CD4-positive, alpha-beta T cell treated with Interleukin-17A for 1 hour (primary cell): ENCODE measurements at regions not wholly inside any gene's neighbourhood (a gene's known extent, or its start where the extent isn't known, plus 50 kb on each side); places are given as distances from the start of the nearest gene placed in this dataset.

Source experiments
- DNase-seq: peaks from one replicate; pipeline ENCODE4 v3.0.0-alpha.2; 2020

DNA sequence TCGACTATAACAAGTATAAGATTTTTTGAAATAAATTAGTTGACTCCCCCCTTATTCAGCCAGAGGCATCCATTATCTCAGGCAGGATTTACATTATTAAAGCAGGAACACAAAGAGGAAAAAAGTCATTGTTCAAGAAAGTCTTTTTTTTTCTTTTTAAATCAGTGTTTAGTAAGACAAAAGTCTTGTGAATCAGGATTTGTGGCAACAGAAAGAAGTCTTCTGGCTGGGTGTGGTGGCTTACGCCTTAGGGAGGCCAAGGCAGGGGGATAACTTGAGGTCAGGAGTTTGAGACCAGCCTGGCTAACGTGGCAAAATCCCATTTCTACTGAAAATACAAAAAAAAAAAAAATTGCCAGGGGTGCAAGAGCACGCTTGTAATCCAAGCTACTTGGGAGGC lies 505.5 kb downstream of the LMO4 start:
- no peak for DNase-seq

DNA sequence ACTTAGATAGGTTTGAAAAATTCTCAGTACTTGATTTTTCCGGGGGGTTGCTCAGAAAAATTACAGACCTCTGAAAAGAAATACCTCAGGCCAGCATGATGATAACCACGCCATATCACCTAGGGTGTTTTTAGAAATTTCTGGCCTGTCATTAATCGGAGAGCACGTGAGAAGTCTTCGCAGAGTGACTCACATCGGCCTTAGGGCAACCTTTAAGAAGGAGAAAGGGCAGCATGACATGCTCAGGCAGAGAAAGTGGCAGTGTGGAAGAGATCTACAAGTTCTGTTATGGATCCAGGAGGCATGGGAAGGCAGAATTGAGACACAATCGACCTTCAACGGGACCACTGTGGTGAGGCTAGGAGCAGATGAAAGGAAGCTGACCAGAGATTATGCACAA lies 506.3 kb downstream of the LMO4 start:
- DNase-seq: no peak

DNA sequence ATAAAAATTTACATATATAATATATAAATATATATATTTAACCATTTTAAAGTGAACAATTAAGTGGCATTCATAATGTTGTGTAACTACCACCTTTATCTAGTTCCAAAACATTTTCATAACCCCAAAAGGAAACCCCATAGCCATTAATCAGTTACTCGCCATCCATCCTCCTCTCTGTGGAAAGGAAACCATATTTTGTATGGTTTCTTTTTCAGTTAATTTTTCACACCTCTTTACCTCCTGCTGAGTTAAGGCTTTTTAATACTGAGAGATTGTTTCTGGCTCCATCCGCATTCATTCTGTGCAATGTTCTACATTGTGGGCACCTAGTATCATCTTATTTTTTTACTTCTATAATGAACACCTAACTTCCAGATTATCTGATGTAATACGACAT lies 512.1 kb downstream of the LMO4 start:
- DNase-seq: no peak

GRCh38 chr1:87841332-87841731 lies 512.7 kb downstream of the LMO4 start:
- DNase-seq: no peak

DNA sequence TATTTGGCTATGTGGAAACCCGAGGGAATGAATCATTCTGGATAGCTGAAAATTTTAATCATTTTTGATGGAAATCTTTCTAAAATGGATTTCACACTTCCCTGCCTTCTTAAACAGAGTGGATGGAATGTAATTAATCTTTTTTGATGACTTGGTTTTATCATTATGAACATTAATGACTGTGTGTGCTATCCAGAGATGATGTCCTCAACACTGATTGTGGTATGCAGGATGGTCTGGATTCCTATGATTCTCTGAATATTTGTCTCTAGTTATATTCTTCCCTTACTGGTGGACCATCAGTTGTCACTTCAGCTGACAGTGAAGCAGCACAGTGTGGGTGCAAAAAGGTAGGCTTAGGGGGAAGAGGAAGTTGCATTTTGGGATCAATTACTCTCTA lies 513.5 kb downstream of the LMO4 start:
- DNase-seq: no peak

DNA sequence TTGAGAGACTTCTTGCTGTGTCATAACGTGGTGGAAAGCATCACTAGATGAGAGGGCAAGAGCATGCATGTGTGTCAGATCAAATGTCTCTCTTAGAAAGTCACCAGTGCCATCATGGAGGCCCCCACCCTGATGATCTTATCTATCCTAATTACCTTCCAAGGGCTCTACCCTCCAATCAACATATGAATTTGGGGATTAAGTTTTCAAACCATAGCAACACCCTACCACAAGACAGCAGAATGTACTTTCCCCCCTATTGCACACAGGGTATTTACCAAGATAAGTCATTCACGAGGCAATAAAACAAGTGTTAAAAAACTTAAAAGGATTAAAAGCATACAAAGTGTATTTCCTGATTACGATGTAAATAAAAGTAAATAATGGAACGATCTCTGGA lies 515.6 kb downstream of the LMO4 start:
- no peak for DNase-seq

GRCh38 chr1:87851490-87851889 lies 522.8 kb downstream of the LMO4 start:
- DNase-seq: no peak

GRCh38 chr1:87852410-87853161 lies 523.9 kb downstream of the LMO4 start:
- no peak for DNase-seq

GRCh38 chr1:87853576-87854351 lies 525.1 kb downstream of the LMO4 start:
- no peak for DNase-seq

- no peak for DNase-seq
These were observed 534.6 kb downstream of the LMO4 start for GRCh38 chr1:87863317-87863716.

DNA sequence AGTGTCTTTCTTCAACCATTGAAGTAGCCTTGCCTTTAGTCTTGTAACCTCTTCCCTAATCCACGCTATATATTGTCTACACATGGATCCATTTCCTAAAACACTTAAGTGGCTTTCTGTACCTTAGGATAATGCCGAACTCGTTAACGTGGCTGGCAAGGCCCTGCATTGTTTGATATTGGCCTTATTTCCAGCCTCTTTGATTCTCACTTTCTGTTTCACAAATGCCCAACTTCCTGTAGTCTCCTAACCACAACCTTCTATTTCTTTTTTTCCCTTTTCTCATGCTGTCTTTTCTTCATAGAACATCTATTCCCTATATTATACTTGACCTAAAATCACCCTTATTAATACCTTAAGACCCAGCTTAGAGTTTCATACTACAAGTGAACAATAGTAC lies 536.0 kb downstream of the LMO4 start:
- no peak for DNase-seq

DNA sequence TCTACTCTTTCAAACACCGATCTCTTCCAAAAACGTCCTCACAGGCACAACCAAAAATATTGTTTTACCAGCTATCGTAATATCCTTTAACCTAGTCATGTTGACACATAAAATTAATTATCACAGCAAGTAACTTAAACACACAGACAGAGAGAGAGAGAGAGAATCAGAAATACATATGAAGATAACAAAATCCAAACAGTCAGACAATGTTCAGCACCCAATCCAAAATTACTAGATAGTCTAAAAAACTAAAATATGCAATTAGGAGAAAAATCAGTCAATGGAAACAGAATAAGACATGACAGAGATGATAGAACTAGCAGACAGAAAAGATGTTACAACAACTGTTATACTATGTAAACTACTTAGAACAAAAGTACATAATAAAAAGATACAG lies 537.7 kb downstream of the LMO4 start:
- no peak for DNase-seq

- no peak for DNase-seq
These were observed 538.9 kb downstream of the LMO4 start for GRCh38 chr1:87867626-87868025.

GRCh38 chr1:87869567-87869966 lies 540.9 kb downstream of the LMO4 start:
- DNase-seq: no peak

DNA sequence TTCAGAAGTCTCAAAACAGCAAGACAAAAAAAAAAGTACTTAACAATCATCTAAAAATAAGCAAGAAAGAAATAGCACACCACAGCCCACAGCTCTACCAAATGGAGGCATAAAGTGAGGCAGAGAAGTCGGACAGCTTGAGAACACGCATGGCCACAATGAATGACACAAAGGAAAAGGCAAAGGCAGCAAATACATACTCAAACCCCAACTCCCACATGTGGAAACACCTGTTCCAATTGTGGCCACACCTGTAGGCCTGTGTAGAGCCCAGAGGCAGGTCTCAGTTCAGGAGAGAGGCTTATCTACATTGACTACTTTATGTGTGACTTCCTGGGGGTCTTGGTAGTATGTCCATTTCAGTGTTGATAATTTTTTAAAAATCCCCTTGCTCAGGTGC lies 543.5 kb downstream of the LMO4 start:
- no peak for DNase-seq

- DNase-seq: no peak
These were observed 544.0 kb downstream of the LMO4 start for GRCh38 chr1:87872692-87873091.

- no peak for DNase-seq
These were observed 550.2 kb downstream of the LMO4 start for GRCh38 chr1:87878873-87879272.

GRCh38 chr1:87880098-87880760 lies 551.5 kb downstream of the LMO4 start:
- DNase-seq: no peak

DNA sequence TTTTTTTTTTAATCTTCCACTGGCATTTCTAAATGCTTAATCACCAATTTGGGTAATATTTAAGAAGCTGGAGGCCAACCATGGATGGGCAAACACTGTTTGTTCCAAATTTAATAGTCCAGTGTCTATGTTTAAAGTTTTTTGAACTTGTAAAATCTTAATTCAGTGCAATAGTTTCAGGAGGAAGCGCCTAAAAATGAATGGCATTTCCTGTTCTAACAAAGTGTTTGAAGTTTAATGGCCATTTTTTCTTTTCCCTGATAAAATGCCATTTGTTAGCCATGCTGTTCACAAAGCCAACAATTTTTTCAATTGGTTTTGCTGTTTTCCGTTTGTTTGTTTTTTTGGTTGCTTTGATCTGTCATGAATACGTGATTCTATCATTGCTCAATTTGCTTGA lies 552.1 kb downstream of the LMO4 start:
- DNase-seq: no peak

DNA sequence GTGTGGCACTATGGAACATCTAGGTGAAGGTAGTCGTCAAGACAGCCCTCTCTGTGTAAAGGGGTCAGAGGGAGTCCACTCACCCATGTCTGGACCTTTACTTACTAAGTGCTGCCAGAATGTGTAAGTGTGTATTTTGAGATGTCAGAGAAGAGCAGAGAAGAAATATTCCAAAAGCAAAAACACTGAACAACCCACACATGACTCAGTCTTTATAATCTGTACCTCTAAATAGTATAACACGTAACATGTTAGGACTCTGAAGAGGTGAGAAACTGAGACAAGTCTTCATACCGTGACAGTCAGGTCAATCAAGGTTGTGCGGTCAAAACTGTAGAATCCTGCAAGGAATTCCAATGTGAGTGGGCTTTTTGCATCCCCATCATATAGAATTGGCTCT lies 555.2 kb downstream of the LMO4 start:
- no peak for DNase-seq

GRCh38 chr1:87884581-87884980 lies 555.9 kb downstream of the LMO4 start:
- no peak for DNase-seq

DNA sequence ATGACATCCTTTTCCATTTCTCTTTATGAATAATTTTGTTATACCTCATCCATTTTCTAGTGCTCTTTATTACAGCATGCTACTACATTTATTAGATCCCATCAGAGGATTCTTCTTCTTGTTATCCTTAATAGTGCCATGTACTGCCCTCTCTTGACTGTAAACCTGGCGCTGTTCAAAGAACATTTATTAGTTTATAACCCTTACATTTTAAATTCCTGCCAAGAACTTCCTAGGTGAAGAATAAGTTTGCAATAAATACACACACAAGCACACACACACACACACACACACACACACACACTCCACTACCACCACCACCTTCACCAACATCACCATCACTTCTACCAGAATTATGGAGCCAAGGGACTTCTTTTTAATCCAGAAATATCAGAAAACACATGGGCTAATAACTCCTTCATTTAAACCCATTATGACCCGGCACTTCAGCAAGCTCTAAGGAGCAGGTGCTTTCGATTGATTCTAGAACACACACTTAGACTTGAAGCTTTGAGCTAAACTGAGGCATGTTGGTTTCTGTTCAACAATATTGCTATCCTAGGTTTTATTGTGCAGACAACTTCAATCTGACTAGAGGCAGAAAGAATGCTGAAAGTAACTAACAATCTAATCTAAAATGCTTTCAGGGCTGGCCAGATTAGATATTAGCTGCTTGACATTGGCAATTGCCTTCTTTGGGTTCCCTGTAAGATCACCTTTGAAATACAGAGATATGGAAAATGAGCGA lies 556.8 kb downstream of the LMO4 start:
- no peak for DNase-seq

DNA sequence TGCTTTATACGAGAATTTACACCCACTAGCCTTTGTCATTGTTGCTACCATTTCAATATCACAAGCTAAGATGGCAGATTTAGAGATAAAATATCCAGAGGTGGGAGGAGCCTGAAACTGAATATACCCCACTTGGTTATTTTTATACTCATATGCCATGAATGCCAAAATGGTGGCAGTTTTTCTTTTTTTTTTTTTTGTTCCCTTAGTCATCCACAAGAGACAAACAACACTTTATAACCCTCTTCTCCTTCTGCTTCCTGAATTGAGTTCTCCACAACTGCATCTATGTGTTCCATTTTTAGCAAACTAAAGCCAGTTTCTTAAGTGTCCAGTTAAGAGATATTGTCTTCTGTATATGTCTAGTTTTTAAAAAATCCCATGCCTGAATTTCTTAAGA lies 558.4 kb downstream of the LMO4 start:
- no peak for DNase-seq
